CD4-positive, alpha-beta T cell treated with Interleukin-6 at 100 ng/mL for 8 hours (primary cell): ENCODE measurements at regions not wholly inside any gene's neighbourhood (a gene's known extent, or its start where the extent isn't known, plus 50 kb on each side); places are given as distances from the start of the nearest gene placed in this dataset.
"Not testable (repeated sequence)": the region's sequence is repeated elsewhere in the genome, so short reads cannot be mapped to it uniquely, and the experiment has no call there.

Experiments used
- DNase-seq: peaks from one replicate; pipeline ENCODE4 v3.0.0-alpha.2; 2020; ENCODE audit warnings: mixed read lengths, low spot score

- no peak for DNase-seq
These were observed 273.5 kb upstream of the HS3ST1 start for GRCh38 chr4:11701966-11702725.

- no peak for DNase-seq
These were observed 272.1 kb upstream of the HS3ST1 start for GRCh38 chr4:11700751-11701226.

DNA sequence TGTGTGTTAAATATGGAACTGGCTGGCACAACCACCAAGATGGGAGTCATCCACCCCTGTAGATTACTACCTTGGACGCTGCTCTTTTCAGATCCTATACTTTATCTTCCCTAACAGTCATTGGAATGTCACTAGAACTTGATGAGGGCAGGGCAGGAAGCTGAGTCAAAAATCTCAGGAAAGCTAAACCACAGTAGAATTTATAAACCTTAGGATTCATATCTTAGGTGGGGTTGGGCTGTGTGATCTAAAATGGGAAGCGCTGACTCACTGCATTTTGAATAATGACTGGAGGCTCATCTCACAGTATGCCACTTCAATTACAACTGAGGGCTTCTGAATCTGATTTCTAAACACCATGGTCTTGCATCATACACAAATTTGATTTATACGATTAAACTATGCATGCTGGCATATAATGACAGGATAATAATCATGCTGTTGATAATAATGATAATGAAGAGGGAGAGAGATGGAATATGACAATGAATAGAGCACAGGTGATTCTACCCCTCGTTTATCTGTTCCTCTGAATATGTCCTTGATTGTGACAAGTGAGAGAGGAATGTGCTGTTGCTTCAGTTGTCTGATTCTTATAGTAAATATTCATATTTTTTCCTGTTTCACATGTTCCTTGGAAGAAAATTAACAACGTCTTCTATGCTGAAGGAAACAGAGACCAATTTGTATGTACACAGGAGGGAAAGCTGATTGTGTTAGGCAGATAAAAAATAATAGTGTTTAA is 270.3 kb upstream of the HS3ST1 start:
- DNase-seq: no peak

- DNase-seq: no peak
These were observed 269.3 kb upstream of the HS3ST1 start for GRCh38 chr4:11698033-11698432.

DNA sequence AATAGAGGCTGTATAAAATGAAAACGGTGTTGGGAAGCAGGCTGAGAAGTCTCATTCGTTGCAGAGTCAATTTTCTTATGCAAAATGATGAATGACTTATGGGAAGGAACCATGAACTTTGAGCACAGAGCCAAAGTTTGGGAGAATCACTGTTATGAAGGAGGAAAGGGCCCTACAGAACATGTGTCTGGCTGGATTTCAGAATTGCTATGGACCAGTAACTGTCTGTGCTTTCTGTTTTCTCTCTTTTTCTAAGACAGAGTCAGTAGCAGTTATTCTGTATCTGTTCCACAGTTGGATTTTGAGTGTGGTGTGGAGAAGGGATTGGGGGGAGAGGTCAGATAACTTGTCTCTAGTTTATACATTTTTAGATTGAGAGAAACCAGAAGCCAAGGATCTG is 265.0 kb upstream of the HS3ST1 start:
- no peak for DNase-seq

DNA sequence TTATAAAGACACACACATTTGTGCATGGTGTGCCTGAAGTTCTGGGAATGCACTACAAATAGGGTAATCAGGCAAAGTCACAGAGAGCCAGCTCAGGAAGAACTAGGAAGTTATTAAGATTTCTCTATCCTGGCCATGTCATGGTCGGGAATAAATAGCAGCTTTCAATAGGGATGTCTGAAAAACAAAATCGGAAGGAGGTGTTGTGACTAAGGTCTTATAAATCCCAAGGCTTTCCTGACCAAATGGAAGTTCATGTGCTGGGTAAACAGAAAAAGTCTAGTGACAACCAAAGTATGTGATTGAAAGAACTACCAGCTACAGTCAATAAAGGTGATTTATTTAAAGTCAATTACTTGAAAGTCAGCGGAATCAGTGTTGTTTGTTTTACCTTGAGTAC is 262.5 kb upstream of the HS3ST1 start:
- DNase-seq: no peak

DNA sequence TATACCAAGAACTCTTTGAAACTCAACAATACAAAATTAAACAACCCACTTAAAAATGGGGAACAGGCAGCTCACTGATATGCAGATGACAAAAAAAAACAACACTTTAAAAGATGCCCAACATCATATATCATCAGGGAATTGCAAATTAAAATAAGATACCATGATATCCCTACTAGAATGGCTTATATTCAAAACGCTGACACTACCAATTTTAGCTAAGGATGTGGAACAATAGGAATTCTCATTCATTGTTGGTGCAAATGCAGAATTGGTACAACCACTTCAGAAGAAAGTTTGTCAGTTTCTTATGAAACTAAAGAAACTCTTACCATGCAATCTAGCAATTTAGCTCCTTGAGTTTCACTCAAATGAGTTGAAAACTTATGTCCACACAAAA is 259.0 kb upstream of the HS3ST1 start:
- DNase-seq: no peak

DNA sequence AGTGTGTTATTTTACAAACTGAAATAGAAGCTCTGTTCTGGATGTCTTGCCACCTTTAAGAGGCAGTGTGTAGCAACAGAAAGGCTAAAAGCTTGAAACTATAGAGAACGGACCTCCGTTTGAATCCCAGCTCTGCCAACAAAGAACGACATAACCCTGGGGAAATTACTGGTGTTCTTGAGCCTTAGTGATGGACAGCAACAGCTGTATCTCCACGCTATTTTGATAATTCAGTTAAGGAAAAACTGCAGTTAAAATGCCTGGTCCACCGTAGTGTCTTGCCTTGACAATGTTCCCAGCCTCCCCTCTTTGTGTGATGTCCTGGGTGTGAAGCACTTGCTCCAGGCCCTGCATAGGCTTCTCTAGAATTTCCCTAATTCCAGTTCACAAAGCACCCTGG is 256.8 kb upstream of the HS3ST1 start:
- DNase-seq: no peak

- DNase-seq: no peak
These were observed 246.5 kb upstream of the HS3ST1 start for GRCh38 chr4:11675051-11675800.

DNA sequence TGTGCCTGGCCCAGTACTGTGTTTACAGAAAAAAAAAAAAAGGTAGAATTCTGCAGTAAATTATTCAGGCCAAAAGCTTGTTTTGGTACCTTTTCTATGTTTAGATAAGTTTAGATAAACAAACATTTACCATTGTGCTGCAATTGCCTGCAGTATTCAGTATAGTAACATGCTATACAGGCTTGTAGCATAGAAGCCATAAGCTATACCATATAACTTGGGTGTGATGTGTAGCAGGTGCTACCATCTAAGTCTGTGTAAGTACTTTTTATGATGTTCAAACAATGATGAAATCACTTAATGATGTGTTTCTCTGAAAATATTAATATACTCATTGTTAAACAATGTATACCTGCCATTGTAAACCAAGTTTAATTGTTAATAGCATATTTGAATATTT is 241.6 kb upstream of the HS3ST1 start:
- no peak for DNase-seq

DNA sequence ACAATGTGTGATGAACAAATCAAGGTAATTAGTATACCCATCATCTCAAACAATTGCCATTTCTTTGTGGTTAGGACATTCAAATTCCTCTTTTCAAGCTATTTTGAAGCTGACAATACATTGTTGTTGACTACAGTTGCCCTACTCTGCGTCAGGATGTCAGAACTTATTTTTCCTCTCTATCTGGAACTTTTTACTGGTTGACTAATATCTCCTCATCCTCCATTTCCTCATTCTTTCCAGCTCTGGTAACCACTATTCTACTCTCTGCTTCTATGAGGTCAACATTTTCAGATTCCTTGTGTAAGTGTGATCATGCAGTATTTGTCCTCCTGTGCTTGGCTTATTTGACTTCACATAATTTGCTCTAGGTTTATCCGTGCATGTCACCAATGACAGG is 240.5 kb upstream of the HS3ST1 start:
- no peak for DNase-seq

DNA sequence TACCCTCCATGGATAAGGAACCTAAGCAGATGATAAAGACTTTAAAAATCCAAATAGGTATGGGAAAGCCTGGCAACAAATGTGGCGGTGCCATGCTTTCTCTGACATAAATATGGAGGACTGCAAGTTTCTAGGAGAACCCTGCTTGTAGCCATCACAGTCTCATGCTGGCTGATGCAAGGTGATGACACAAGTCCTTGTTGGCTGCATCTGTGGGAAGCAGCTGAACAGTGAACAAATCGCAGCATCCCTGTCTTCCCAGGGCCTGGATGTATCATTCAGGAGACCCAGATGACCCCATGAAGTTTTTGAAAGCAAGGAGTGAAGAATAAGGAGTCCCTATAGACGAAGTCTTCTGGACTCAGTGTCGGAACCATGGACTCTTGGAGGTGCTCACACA is 234.4 kb upstream of the HS3ST1 start:
- no peak for DNase-seq

DNA sequence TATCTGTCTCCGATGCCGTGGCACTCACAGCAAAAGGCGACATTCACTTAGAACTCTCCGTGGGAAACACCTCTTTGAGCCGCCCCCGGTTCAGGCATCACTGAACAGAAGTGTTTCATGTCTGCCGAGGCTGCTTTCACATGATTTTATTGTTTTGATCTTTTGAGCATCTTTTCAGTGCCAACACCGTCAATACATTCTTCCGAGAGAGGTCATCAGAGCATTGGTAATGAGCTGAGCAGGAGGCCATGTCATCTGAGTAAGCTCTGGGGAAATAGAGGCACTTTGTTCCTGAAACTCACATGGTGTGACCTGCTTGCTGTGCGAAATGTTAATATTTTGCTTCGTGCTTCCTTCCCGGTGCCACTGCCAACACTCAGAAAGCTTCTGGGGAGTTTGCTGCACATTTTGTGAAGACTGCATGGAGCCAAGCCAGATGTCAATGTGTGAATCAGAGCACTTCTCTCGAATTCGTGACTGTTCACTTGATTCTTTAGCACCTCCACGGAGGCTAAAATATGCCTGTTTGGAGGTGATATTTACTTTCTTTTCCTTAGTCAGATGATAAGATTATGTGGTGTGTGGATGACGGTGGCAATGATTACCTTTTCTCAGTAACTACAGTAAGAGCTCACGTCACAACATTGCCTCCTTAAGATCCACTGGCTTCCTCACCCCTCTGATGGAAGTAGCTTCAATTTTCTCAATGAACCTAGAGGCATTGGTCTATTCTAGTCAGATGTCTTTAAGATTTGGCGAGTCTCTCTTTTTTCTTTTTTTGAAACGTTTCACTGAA is 222.3 kb upstream of the HS3ST1 start:
- no peak for DNase-seq

DNA sequence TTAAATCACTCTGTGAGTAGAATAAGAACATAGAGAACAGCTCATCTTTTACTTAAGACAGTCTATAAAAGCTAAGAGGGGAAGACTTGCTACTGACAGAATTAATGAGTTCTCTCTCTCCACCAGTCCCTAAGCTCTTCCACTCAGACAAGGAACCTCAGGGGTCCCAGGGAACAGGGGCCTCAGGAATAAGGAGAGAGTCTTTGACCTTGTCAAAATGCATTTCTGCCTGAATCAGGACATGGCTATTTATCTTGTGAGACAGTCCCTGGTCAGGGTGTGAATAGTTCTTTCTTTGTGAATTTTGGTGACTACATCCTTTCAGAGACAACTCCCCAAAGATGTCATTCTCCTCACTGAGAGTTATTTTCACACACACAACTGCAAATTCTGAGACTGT is 218.7 kb upstream of the HS3ST1 start:
- DNase-seq: no peak

DNA sequence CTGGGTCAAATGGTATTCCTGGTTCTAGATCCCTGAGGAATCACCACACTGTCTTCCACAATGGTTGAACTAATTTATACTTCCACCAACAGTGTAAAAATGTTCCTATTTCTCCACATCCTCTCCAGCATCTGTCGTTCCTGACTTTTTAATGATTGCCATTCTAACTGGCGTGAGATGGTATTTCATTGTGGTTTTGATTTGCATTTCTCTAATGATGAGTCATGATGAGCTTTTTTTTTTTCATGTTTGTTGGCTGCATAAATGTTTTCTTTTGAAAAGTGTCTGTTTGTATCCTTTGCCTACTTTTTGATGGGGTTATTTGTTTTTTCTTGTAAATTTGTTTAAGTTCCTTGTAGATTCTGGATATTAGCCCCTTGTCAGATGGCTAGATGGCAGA is 214.4 kb upstream of the HS3ST1 start:
- not testable (repeated sequence) for DNase-seq

DNA sequence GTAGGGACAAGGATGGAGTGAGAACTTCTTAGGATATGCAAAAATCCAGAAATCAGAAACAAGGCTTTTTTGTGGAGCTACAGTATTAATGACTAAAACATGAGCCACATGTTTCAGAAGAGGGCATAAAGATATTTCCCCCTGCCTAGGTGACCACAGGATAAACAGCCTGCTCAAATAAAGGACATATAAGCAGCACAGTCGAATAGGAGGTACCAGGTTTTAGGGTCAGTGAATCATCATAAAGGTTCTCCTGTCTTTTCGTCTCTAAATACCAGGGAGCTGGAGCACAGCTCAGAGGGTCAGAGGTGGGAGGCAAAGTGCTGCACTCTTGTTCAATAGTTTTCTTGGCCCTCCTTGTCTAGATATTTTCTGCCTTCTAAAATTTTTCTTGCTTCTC is 211.9 kb upstream of the HS3ST1 start:
- no peak for DNase-seq

DNA sequence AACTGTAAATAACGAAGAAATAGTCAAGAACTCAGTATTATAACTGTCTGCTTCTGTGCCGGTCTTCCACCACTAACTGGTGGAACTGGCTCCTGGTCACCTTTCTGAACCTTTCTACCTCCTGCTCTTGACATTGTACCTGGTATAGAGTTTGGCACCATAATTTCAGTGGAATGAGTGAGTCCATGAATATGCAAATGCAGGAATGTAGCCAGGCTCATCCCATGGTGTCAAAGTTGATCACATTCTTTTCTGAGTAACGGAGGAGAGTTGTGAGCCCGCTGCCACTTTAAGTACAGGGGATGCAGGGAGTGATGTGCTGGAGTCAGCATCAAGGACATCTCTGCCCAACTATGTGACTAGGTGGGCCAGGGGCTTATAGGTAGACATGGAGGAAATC is 207.9 kb upstream of the HS3ST1 start:
- no peak for DNase-seq

DNA sequence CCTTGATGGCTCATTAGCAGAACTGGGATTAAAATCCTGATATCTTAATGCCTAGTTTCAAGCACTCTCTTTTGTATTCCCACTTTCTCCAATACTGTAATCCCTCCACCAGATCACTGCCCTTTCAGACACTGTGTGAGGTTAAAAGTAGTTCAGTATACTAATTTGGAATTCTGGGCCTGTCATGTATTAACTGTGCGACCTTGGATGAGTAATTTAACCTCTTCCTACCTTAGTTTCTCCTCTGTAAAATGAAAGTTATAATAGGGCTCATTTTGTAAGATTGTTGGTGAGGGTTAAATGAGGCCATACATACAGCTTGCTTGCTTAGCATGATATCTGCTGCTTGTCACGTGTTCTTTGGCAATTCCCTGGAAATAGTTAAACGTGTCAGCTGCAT is 207.3 kb upstream of the HS3ST1 start:
- DNase-seq: no peak

- DNase-seq: no peak
These were observed 206.6 kb upstream of the HS3ST1 start for GRCh38 chr4:11635342-11635741.

- DNase-seq: no peak
These were observed 205.6 kb upstream of the HS3ST1 start for GRCh38 chr4:11634283-11634682.

DNA sequence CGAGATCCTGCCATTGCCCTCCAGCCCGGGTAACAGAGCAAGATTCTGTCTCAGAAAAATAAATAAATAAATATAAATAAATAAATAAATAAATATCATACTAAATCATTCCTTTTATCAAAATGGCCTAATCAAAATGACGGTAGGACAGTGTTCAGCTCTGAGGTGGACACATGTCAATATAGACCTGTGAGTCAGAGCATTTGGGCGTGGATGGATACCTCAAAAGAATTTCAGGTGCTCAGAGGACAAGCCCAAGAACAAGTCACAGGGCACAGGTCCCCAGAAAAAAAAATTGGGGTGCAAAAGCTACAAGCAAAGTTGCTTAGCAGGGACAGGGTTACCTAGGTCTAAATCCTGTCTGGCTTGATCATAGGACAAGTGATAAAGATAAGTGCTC is 204.7 kb upstream of the HS3ST1 start:
- no peak for DNase-seq

GRCh38 chr4:11632483-11632882 is 203.8 kb upstream of the HS3ST1 start:
- DNase-seq: no peak
